A549 (cell line): ENCODE measurements at regions not wholly inside any gene's neighbourhood (a gene's known extent, or its start where the extent isn't known, plus 50 kb on each side); places are given as distances from the start of the nearest gene placed in this dataset.

ENCODE experiments used
- CTCF ChIP-seq: fragments of >200 bp; sonication (Bioruptor Twin); formaldehyde crosslinking; IDR thresholded peaks from 3 replicates; pipeline ENCODE4 v1.5.1; 2016
- E2F6 ChIP-seq: IDR thresholded peaks from 2 replicates; pipeline ENCODE4 v1.6.1; 2012; ENCODE audit warnings: low read depth, borderline replicate concordance
- HDAC2 ChIP-seq: fragments of 200-600 bp; sonication (generic); IDR thresholded peaks from 2 replicates; pipeline ENCODE4 v1.6.1; 2016
- RAD21 ChIP-seq, 2 experiments: fragments of >200 bp in 1 of 2; sonication (Bioruptor Twin) in 1 of 2; formaldehyde crosslinking in 1 of 2; IDR thresholded peaks in 1 of 2; conservative IDR thresholded peaks in 1 of 2; 2 replicates in 1 of 2; 3 replicates in 1 of 2; pipeline ENCODE4 v1.6.1; 2012 to 2018; ENCODE audit warnings: inconsistent platforms in 1 of 2
- REST ChIP-seq: fragments of 200-600 bp; sonication (generic); IDR thresholded peaks from 2 replicates; pipeline ENCODE4 v1.6.1; 2016; ENCODE audit warnings: antibody characterized with exemption, mild to moderate bottlenecking, moderate library complexity

- TF ChIP-seq CTCF (no peak), RAD21 (conservative IDR thresholded peaks at IDR 0.05 in 1 of 2, IDR thresholded peaks at IDR 0.05 in 1 of 2) (no peak), E2F6 (no peak), HDAC2 (no peak), REST (no peak)
Observed at GRCh38 chr9:27828908-27829307, 255.6 kb upstream of the C9orf72 start.
